ENCODE measurements at regions not wholly inside any gene's neighbourhood (a gene's known extent, or its start where the extent isn't known, plus 50 kb on each side); places are given as distances from the start of the nearest gene placed in this dataset.

- no peak for TF ChIP-seq CHD7 (IDR thresholded peaks at IDR 0.05; ENCODE audit: insufficient replicate concordance, low read length)
- TF ChIP-seq POLR2A (IDR thresholded peaks at IDR 0.05; ENCODE audit: control extremely low read depth in 1 of 2, low read depth in 2 of 2, low read length in 2 of 2): no peak
- TF ChIP-seq SIRT6 (IDR thresholded peaks at IDR 0.05; ENCODE audit: low read length): no peak
- TF ChIP-seq USF2 (IDR thresholded peaks at IDR 0.05; ENCODE audit: low read length): no peak
- TF ChIP-seq TCF12 (IDR thresholded peaks at IDR 0.05; ENCODE audit: low read depth, low read length): no peak
- TF ChIP-seq MAFK (IDR thresholded peaks at IDR 0.05; ENCODE audit: low read depth, low read length): no peak
Observed at GRCh38 chr15:93210995-93211394, 122.0 kb upstream of the RGMA start (continued).

Measured in H1 (cell line).